22Rv1 (cell line): ENCODE measurements at regions not wholly inside any gene's neighbourhood (a gene's known extent, or its start where the extent isn't known, plus 50 kb on each side); places are given as distances from the start of the nearest gene placed in this dataset.

Source experiments
- H3K27ac ChIP-seq: fragments of 450-650 bp; 2 replicates; pipeline ENCODE4 v1.5.1; 2017
- CTCF ChIP-seq: fragments of 450-650 bp; IDR thresholded peaks from 2 replicates; pipeline ENCODE4 v1.5.1; 2017; ENCODE audit warnings: mild to moderate bottlenecking
- ZFX ChIP-seq: fragments of 450-650 bp; IDR thresholded peaks from 2 replicates; pipeline ENCODE4 v1.6.1; 2017; ENCODE audit warnings: antibody characterized with exemption, borderline replicate concordance

- H3K27ac ChIP-seq: no peak overlapping the region
- no peak for TF ChIP-seq CTCF
- TF ChIP-seq ZFX: no peak
Measured at GRCh38 chr1:64318428-64318827, 115.0 kb downstream of the UBE2U start.

- no peak for TF ChIP-seq ZFX
Measured at GRCh38 chr1:64320007-64320406, 116.6 kb downstream of the UBE2U start.

GRCh38 chr1:64320470-64320869 lies 117.0 kb downstream of the UBE2U start:
- TF ChIP-seq CTCF (no peak), ZFX (no peak)
- H3K27ac ChIP-seq: no peak overlapping the region

More at GRCh38 chr1:64320007-64320406, 116.6 kb downstream of the UBE2U start:
- H3K27ac ChIP-seq: no peak overlapping the region

GRCh38 chr1:64320922-64321614 lies 117.6 kb downstream of the UBE2U start:
- TF ChIP-seq ZFX (no peak), CTCF (no peak)
- no peak overlapping the region for H3K27ac ChIP-seq

- TF ChIP-seq ZFX: no peak
- no peak for TF ChIP-seq CTCF
Measured at GRCh38 chr1:64323054-64323453, 119.6 kb downstream of the UBE2U start.

GRCh38 chr1:64323882-64324281 lies 120.5 kb downstream of the UBE2U start:
- H3K27ac ChIP-seq: no peak overlapping the region

More at GRCh38 chr1:64323054-64323453, 119.6 kb downstream of the UBE2U start:
- H3K27ac ChIP-seq: no peak overlapping the region

GRCh38 chr1:64325856-64326255 lies 122.4 kb downstream of the UBE2U start:
- H3K27ac ChIP-seq: no peak overlapping the region
- TF ChIP-seq ZFX (no peak), CTCF (no peak)

More at GRCh38 chr1:64323882-64324281, 120.5 kb downstream of the UBE2U start:
- TF ChIP-seq CTCF: no peak
- no peak for TF ChIP-seq ZFX
